ENCODE measurements at regions not wholly inside any gene's neighbourhood (a gene's known extent, or its start where the extent isn't known, plus 50 kb on each side); places are given as distances from the start of the nearest gene placed in this dataset.

GRCh38 chr1:72540674-72541073 lies 258.3 kb upstream of the NEGR1 start:
- DNase-seq (ENCODE audit: low read depth, low spot score), result no peak
- in situ Hi-C loops (cut with HindIII; ENCODE audit: low pct_unique_long_range_greater_than_20kb, low sequenced_read_pairs), result no loop called here

- in situ Hi-C loops (cut with HindIII; ENCODE audit: low pct_unique_long_range_greater_than_20kb, low sequenced_read_pairs), result no loop called here
- DNase-seq (ENCODE audit: low read depth, low spot score), result no peak
Observed at GRCh38 chr1:72535470-72535869, 253.1 kb upstream of the NEGR1 start.

GRCh38 chr1:72530646-72531045 lies 248.3 kb upstream of the NEGR1 start:
- no peak for DNase-seq (ENCODE audit: low read depth, low spot score)
- in situ Hi-C loops (cut with HindIII; ENCODE audit: low pct_unique_long_range_greater_than_20kb, low sequenced_read_pairs), result no loop called here

- DNase-seq (ENCODE audit: low read depth, low spot score), result no peak
- in situ Hi-C loops (cut with HindIII; ENCODE audit: low pct_unique_long_range_greater_than_20kb, low sequenced_read_pairs), result no loop called here
Observed at GRCh38 chr1:72526926-72527325, 244.6 kb upstream of the NEGR1 start.

GRCh38 chr1:72524021-72524420 lies 241.7 kb upstream of the NEGR1 start:
- DNase-seq (ENCODE audit: low read depth, low spot score), result no peak
- in situ Hi-C loops (cut with HindIII; ENCODE audit: low pct_unique_long_range_greater_than_20kb, low sequenced_read_pairs), result no loop called here

GRCh38 chr1:72521659-72522058 lies 239.3 kb upstream of the NEGR1 start:
- in situ Hi-C loops (cut with HindIII; ENCODE audit: low pct_unique_long_range_greater_than_20kb, low sequenced_read_pairs), result no loop called here
- DNase-seq (ENCODE audit: low read depth, low spot score), result no peak

GRCh38 chr1:72516826-72517225 lies 234.5 kb upstream of the NEGR1 start:
- in situ Hi-C loops (cut with HindIII; ENCODE audit: low pct_unique_long_range_greater_than_20kb, low sequenced_read_pairs), result no loop called here
- DNase-seq (ENCODE audit: low read depth, low spot score), result no peak

GRCh38 chr1:72516264-72516663 lies 233.9 kb upstream of the NEGR1 start:
- DNase-seq (ENCODE audit: low read depth, low spot score), result no peak
- in situ Hi-C loops (cut with HindIII; ENCODE audit: low pct_unique_long_range_greater_than_20kb, low sequenced_read_pairs), result no loop called here

GRCh38 chr1:72498371-72498770 lies 216.0 kb upstream of the NEGR1 start:
- no peak for DNase-seq (ENCODE audit: low read depth, low spot score)
- in situ Hi-C loops (cut with HindIII; ENCODE audit: low pct_unique_long_range_greater_than_20kb, low sequenced_read_pairs), result no loop called here

- in situ Hi-C loops (cut with HindIII; ENCODE audit: low pct_unique_long_range_greater_than_20kb, low sequenced_read_pairs), result no loop called here
- no peak for DNase-seq (ENCODE audit: low read depth, low spot score)
Observed at GRCh38 chr1:72489801-72490200, 207.5 kb upstream of the NEGR1 start.

GRCh38 chr1:72485801-72486200 lies 203.5 kb upstream of the NEGR1 start:
- in situ Hi-C loops (cut with HindIII; ENCODE audit: low pct_unique_long_range_greater_than_20kb, low sequenced_read_pairs), result no loop called here
- DNase-seq (ENCODE audit: low read depth, low spot score), result no peak

GRCh38 chr1:72483846-72484357 lies 201.6 kb upstream of the NEGR1 start:
- in situ Hi-C loops (cut with HindIII; ENCODE audit: low pct_unique_long_range_greater_than_20kb, low sequenced_read_pairs), result no loop called here
- no peak for DNase-seq (ENCODE audit: low read depth, low spot score)

GRCh38 chr1:72482736-72483413 lies 200.5 kb upstream of the NEGR1 start:
- in situ Hi-C loops (cut with HindIII; ENCODE audit: low pct_unique_long_range_greater_than_20kb, low sequenced_read_pairs), result no loop called here
- peak; percentile 43 for DNase-seq (ENCODE audit: low read depth, low spot score)

- DNase-seq (ENCODE audit: low read depth, low spot score), result no peak
- in situ Hi-C loops (cut with HindIII; ENCODE audit: low pct_unique_long_range_greater_than_20kb, low sequenced_read_pairs), result no loop called here
Observed at GRCh38 chr1:72481420-72481970, 199.2 kb upstream of the NEGR1 start.

- in situ Hi-C loops (cut with HindIII; ENCODE audit: low pct_unique_long_range_greater_than_20kb, low sequenced_read_pairs), result no loop called here
- no peak for DNase-seq (ENCODE audit: low read depth, low spot score)
Observed at GRCh38 chr1:72466376-72466775, 184.0 kb upstream of the NEGR1 start.

GRCh38 chr1:72462186-72462905 lies 180.0 kb upstream of the NEGR1 start:
- in situ Hi-C loops (cut with HindIII; ENCODE audit: low pct_unique_long_range_greater_than_20kb, low sequenced_read_pairs), result no loop called here

GRCh38 chr1:72442262-72442661 lies 159.9 kb upstream of the NEGR1 start:
- in situ Hi-C loops (cut with HindIII; ENCODE audit: low pct_unique_long_range_greater_than_20kb, low sequenced_read_pairs), result no loop called here
- no peak for DNase-seq (ENCODE audit: low read depth, low spot score)

More at GRCh38 chr1:72462186-72462905, 180.0 kb upstream of the NEGR1 start:
- DNase-seq (ENCODE audit: low read depth, low spot score), result no peak

- DNase-seq (ENCODE audit: low read depth, low spot score), result no peak
- in situ Hi-C loops (cut with HindIII; ENCODE audit: low pct_unique_long_range_greater_than_20kb, low sequenced_read_pairs), result no loop called here
Observed at GRCh38 chr1:72439036-72439435, 156.7 kb upstream of the NEGR1 start.

- no peak for DNase-seq (ENCODE audit: low read depth, low spot score)
- in situ Hi-C loops (cut with HindIII; ENCODE audit: low pct_unique_long_range_greater_than_20kb, low sequenced_read_pairs), result no loop called here
Observed at GRCh38 chr1:72438270-72438669, 155.9 kb upstream of the NEGR1 start.
